CD4-positive, alpha-beta T cell (primary cell): ENCODE measurements at regions not wholly inside any gene's neighbourhood (a gene's known extent, or its start where the extent isn't known, plus 50 kb on each side); places are given as distances from the start of the nearest gene placed in this dataset.

ENCODE experiments used
- ATAC-seq: fragments of 200-7000 bp; cut with Tn5 transposase; one replicate; pipeline ENCODE4 v1.10.0; 2022; ENCODE audit warnings: mild to moderate bottlenecking; ENCODE audit not compliant: poor library complexity
- CTCF ChIA-PET: fragments of 350-600 bp; sonication (Branson Sonifier 250); formaldehyde crosslinking; loops from one replicate; lab custom pipeline; 2021; ENCODE audit warnings: antibody characterized with exemption, inconsistent platforms; lab: Charles Lee
- POLR2A ChIA-PET: fragments of 350-600 bp; sonication (Branson Sonifier 250); formaldehyde crosslinking; loops from one replicate; lab custom pipeline; 2021; ENCODE audit warnings: antibody characterized with exemption, inconsistent platforms; lab: Charles Lee
- DNase-seq, 14 experiments: peaks; one replicate each; pipeline ENCODE4 v3.0.0-alpha.2; 2013 to 2020; ENCODE audit warnings: mixed read lengths in 2 of 14
- H3K27ac ChIP-seq, 2 donors: one replicate each; pipeline versions ENCODE4 v1.5.1 to v1.7.0; 2013; ENCODE audit warnings: low read length in 2 of 2, low read depth in 1 of 2, mild to moderate bottlenecking in 1 of 2
- H3K27me3 ChIP-seq, 2 experiments: 1 replicate in 1 of 2; 2 replicates in 1 of 2; pipeline versions ENCODE4 v1.6.1 to v1.7.0; 2013; ENCODE audit warnings: low read length in 2 of 2, control low read depth in 1 of 2, mild to moderate bottlenecking in 1 of 2, moderate library complexity in 1 of 2; ENCODE audit not compliant: insufficient read depth in 2 of 2, control insufficient read depth in 1 of 2
- H3K36me3 ChIP-seq: one replicate; pipeline ENCODE4 v1.6.1; 2013; ENCODE audit warnings: low read length, control low read depth; ENCODE audit not compliant: insufficient read depth
- H3K4me1 ChIP-seq: one replicate; pipeline ENCODE4 v1.6.1; 2013; ENCODE audit warnings: low read length, control low read depth; ENCODE audit not compliant: insufficient read depth
- H3K4me3 ChIP-seq: one replicate; pipeline ENCODE4 v1.5.1; 2013; ENCODE audit warnings: mild to moderate bottlenecking, low read length, moderate library complexity
- H3K9me3 ChIP-seq, 2 experiments: 1 replicate in 1 of 2; 2 replicates in 1 of 2; pipeline versions ENCODE4 v1.6.1 to v1.7.0; 2013; ENCODE audit warnings: low read length in 2 of 2, mild to moderate bottlenecking in 2 of 2, control low read depth in 1 of 2, moderate library complexity in 1 of 2; ENCODE audit not compliant: control insufficient read depth in 1 of 2, insufficient read depth in 1 of 2
- H3K27ac Mint-ChIP-seq: one replicate; pipeline ENCODE4 v1.8.0; 2020; ENCODE audit warnings: mixed read lengths
- H3K27me3 Mint-ChIP-seq: one replicate; pipeline ENCODE4 v1.8.0; 2021; ENCODE audit warnings: mixed read lengths
- H3K36me3 Mint-ChIP-seq: one replicate; pipeline ENCODE4 v1.8.0; 2021; ENCODE audit warnings: low read depth, mixed read lengths
- H3K4me1 Mint-ChIP-seq: one replicate; pipeline ENCODE4 v1.8.0; 2021; ENCODE audit warnings: low read depth, mixed read lengths
- H3K4me3 Mint-ChIP-seq: one replicate; pipeline ENCODE4 v1.8.0; 2020; ENCODE audit warnings: mild to moderate bottlenecking, mixed read lengths
- H3K9me3 Mint-ChIP-seq: one replicate; pipeline ENCODE4 v1.8.0; 2020; ENCODE audit warnings: mixed read lengths
- intact Hi-C, 2 experiments: fragments of 100-400 bp; cut with DNase I in 1 of 2; cut with micrococcal nuclease in 1 of 2; formaldehyde crosslinking; loops; one replicate each; pipeline versions ENCODE4 v1.15.1 to v1.9.0; 2023 to 2025; cut with DNase I, micrococcal nuclease
- TF ChIP-seq, protein P1 (sequence below): fragments of 200-600 bp; IDR thresholded peaks from one replicate; pipeline ENCODE4 v1.8.0; 2022; ENCODE audit warnings: antibody characterized with exemption, mild to moderate bottlenecking

DNA sequence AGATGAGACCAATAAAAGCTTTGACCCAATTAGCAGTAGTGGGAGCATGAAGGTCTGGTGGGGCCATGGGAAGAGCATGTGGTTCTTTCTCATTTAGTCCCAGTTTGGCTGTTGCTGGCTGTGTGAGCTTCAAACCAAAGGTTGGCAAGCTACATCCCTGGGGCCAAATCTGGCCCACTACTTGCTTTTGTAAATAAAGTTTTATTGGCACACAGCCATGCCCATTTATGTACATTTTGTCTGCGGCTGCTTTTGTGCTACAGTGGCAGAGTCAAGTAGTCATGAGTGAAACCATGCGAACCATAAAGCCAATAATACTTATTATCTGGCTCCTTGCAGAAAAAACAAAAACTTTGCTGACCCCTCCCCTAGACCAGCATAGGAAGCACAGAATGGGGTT, 196.9 kb downstream of the PRDM2 start:
- ChIA-PET CTCF (no interaction called here), POLR2A (no interaction called here)
- no peak for DNase-seq
- Histone ChIP-seq H3K27ac (no peak overlapping the region), H3K9me3 (peaks cover 0 to 5% of the 10 kb centered on the region in 2 experiments), H3K27me3 (peaks cover 29% of the 10 kb centered on the region in 2 experiments), H3K4me1 (no peaks in the 10 kb centered on the region), H3K4me3 (no peak overlapping the region), H3K36me3 (no peaks in the 10 kb centered on the region)
- H3K27ac Mint-ChIP-seq, result no peak overlapping the region
- H3K4me1 Mint-ChIP-seq, result no peaks in the 10 kb centered on the region
- no peaks in the 10 kb centered on the region for H3K36me3 Mint-ChIP-seq
- TF ChIP-seq, protein P1, sequence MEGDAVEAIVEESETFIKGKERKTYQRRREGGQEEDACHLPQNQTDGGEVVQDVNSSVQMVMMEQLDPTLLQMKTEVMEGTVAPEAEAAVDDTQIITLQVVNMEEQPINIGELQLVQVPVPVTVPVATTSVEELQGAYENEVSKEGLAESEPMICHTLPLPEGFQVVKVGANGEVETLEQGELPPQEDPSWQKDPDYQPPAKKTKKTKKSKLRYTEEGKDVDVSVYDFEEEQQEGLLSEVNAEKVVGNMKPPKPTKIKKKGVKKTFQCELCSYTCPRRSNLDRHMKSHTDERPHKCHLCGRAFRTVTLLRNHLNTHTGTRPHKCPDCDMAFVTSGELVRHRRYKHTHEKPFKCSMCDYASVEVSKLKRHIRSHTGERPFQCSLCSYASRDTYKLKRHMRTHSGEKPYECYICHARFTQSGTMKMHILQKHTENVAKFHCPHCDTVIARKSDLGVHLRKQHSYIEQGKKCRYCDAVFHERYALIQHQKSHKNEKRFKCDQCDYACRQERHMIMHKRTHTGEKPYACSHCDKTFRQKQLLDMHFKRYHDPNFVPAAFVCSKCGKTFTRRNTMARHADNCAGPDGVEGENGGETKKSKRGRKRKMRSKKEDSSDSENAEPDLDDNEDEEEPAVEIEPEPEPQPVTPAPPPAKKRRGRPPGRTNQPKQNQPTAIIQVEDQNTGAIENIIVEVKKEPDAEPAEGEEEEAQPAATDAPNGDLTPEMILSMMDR, result no peak
- peaks cover 54% of the 10 kb centered on the region for H3K27me3 Mint-ChIP-seq
- ATAC-seq, result no peak
- no peak overlapping the region for H3K4me3 Mint-ChIP-seq
- H3K9me3 Mint-ChIP-seq, result no peaks in the 10 kb centered on the region
- intact Hi-C loops, result no loop called here

DNA sequence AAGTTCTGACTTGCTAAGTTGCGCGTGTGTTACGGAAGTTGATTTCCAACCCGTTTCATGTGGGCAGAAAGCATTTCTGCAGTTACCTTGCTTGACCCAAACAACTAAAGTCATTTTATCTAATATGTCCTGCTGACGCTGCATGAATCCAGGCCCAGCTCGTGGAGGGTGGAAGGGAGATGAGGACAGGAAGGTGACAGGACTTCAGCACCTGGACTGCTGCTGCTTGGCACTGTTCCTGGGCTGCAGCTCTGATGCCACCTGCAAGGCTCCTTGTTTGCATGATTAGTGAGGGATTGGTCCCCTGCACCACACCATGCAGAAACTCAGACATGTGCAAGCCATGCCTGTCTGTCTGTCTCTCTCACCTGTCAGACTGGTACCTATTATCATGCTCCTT, 198.4 kb downstream of the PRDM2 start:
- no peak overlapping the region for H3K4me3 Mint-ChIP-seq
- H3K9me3 Mint-ChIP-seq, result no peaks in the 10 kb centered on the region
- intact Hi-C loops, result no loop called here
- TF ChIP-seq, protein P1, result no peak
- H3K4me1 ChIP-seq, result no peaks in the 10 kb centered on the region
- ChIA-PET CTCF (no interaction called here), POLR2A (no interaction called here)
- no peak overlapping the region for H3K4me3 ChIP-seq
- H3K9me3 ChIP-seq, result peaks cover 0 to 1% of the 10 kb centered on the region in 2 experiments
- H3K36me3 ChIP-seq, result no peaks in the 10 kb centered on the region
- H3K4me1 Mint-ChIP-seq, result no peaks in the 10 kb centered on the region
- H3K27ac ChIP-seq, result no peak overlapping the region
- H3K27me3 Mint-ChIP-seq, result peaks cover 61% of the 10 kb centered on the region
- H3K27me3 ChIP-seq, result peaks cover 20 to 21% of the 10 kb centered on the region in 2 experiments
- DNase-seq, result no peak
- H3K36me3 Mint-ChIP-seq, result no peaks in the 10 kb centered on the region
- ATAC-seq, result no peak
- H3K27ac Mint-ChIP-seq, result no peak overlapping the region

DNA sequence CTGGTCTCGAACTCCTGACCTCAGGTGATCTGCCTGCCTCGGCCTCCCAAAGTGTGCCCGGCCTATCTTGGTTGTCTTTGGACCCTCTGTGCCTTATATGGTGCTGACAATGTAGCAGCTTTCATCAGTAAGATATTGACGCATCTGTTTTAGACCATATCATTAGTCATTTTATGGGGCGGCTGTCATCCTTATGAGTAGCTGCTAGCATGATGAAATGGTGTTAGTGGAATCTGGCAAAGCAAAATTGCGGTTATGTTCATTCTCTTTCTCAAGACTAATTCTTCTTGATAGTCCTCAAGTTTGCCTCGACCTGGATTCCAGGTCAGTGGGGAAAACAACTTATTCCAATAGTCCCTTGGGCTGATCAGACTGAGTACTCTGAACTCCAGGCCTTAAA, 199.9 kb downstream of the PRDM2 start:
- no peak overlapping the region for H3K27ac ChIP-seq
- H3K9me3 ChIP-seq, result no peaks in the 10 kb centered on the region
- ChIA-PET CTCF (no interaction called here), POLR2A (no interaction called here)
- ATAC-seq, result no peak
- Mint-ChIP-seq H3K4me1 (no peaks in the 10 kb centered on the region), H3K4me3 (no peak overlapping the region), H3K9me3 (peaks cover 5% of the 10 kb centered on the region), H3K27me3 (peaks cover 53% of the 10 kb centered on the region), H3K27ac (no peak overlapping the region), H3K36me3 (no peaks in the 10 kb centered on the region)
- no peaks in the 10 kb centered on the region for H3K4me1 ChIP-seq
- no peak for DNase-seq
- H3K27me3 ChIP-seq, result peaks cover 6 to 7% of the 10 kb centered on the region in 2 experiments
- intact Hi-C loops, result no loop called here
- no peaks in the 10 kb centered on the region for H3K36me3 ChIP-seq
- no peak overlapping the region for H3K4me3 ChIP-seq
- TF ChIP-seq, protein P1, result no peak
